Globus pallidus (tissue), 1 donor: ENCODE measurements at regions not wholly inside any gene's neighbourhood (a gene's known extent, or its start where the extent isn't known, plus 50 kb on each side); places are given as distances from the start of the nearest gene placed in this dataset.
"Not testable (repeated sequence)": the region's sequence is repeated elsewhere in the genome, so short reads cannot be mapped to it uniquely, and the experiment has no call there.

Experiments used
- DNase-seq: peaks from one replicate; pipeline ENCODE4 v3.0.0-alpha.2; 2015; ENCODE audit warnings: low spot score

GRCh38 chr9:26492608-26493521 is 399.7 kb downstream of the CAAP1 start:
- DNase-seq = not testable (repeated sequence)

GRCh38 chr9:26491922-26492607 is 400.5 kb downstream of the CAAP1 start:
- not testable (repeated sequence) for DNase-seq

- no peak for DNase-seq
These were observed 408.6 kb downstream of the CAAP1 start for GRCh38 chr9:26483991-26484390.

- no peak for DNase-seq
These were observed 414.6 kb downstream of the CAAP1 start for GRCh38 chr9:26477963-26478362.

GRCh38 chr9:26471261-26471660 is 421.3 kb downstream of the CAAP1 start:
- DNase-seq = peak; percentile 51

- DNase-seq = no peak
These were observed 422.3 kb downstream of the CAAP1 start for GRCh38 chr9:26470284-26470683.

GRCh38 chr9:26463837-26464236 is 428.8 kb downstream of the CAAP1 start:
- DNase-seq = no peak

- DNase-seq = no peak
These were observed 429.9 kb downstream of the CAAP1 start for GRCh38 chr9:26462751-26463150.

GRCh38 chr9:26462213-26462612 is 430.4 kb downstream of the CAAP1 start:
- DNase-seq = no peak

GRCh38 chr9:26460624-26461023 is 432.0 kb downstream of the CAAP1 start:
- no peak for DNase-seq

- no peak for DNase-seq
These were observed 432.6 kb downstream of the CAAP1 start for GRCh38 chr9:26459959-26460358.

GRCh38 chr9:26458054-26458453 is 434.5 kb downstream of the CAAP1 start:
- no peak for DNase-seq

- DNase-seq = no peak
These were observed 435.5 kb downstream of the CAAP1 start for GRCh38 chr9:26457151-26457550.

GRCh38 chr9:26439061-26439624 is 453.5 kb downstream of the CAAP1 start:
- DNase-seq = no peak

GRCh38 chr9:26437056-26437711 is 455.4 kb downstream of the CAAP1 start:
- DNase-seq = peak; percentile 74

- DNase-seq = no peak
These were observed 466.0 kb downstream of the CAAP1 start for GRCh38 chr9:26426551-26427131.

GRCh38 chr9:26418480-26418879 is 474.1 kb downstream of the CAAP1 start:
- no peak for DNase-seq

GRCh38 chr9:26415528-26415927 is 477.1 kb downstream of the CAAP1 start:
- DNase-seq = no peak

GRCh38 chr9:26413611-26414010 is 479.0 kb downstream of the CAAP1 start:
- DNase-seq = no peak

GRCh38 chr9:26412446-26412845 is 480.2 kb downstream of the CAAP1 start:
- no peak for DNase-seq

- DNase-seq = no peak
These were observed 485.9 kb downstream of the CAAP1 start for GRCh38 chr9:26406676-26407075.

- DNase-seq = no peak
These were observed 493.0 kb downstream of the CAAP1 start for GRCh38 chr9:26399556-26399955.
